IgD-negative memory B cell (primary cell): ENCODE measurements at regions not wholly inside any gene's neighbourhood (a gene's known extent, or its start where the extent isn't known, plus 50 kb on each side); places are given as distances from the start of the nearest gene placed in this dataset.
A peak's percentile ranks its signal among the peaks of the same experiment; 100 is the strongest.
"Not testable (repeated sequence)": the region's sequence is repeated elsewhere in the genome, so short reads cannot be mapped to it uniquely, and the experiment has no call there.

ENCODE experiments used
- H3K27ac Mint-ChIP-seq, 3 donors: one replicate each; pipeline ENCODE4 v1.8.0; 2020 to 2022; ENCODE audit warnings: mild to moderate bottlenecking in 3 of 3, mixed read lengths in 3 of 3, moderate library complexity in 1 of 3
- H3K27me3 Mint-ChIP-seq: one replicate; pipeline ENCODE4 v1.8.0; 2021; ENCODE audit warnings: mixed read lengths
- H3K36me3 Mint-ChIP-seq: one replicate; pipeline ENCODE4 v1.8.0; 2020; ENCODE audit warnings: mild to moderate bottlenecking, mixed read lengths
- H3K4me1 Mint-ChIP-seq, 3 donors: one replicate each; pipeline ENCODE4 v1.8.0; 2020 to 2022; ENCODE audit warnings: mixed read lengths in 3 of 3, mild to moderate bottlenecking in 1 of 3
- H3K4me3 Mint-ChIP-seq, 4 donors: one replicate each; pipeline ENCODE4 v1.8.0; 2020 to 2022; ENCODE audit warnings: mild to moderate bottlenecking in 4 of 4, mixed read lengths in 4 of 4, moderate library complexity in 3 of 4
- H3K9me3 Mint-ChIP-seq, 3 donors: one replicate each; pipeline ENCODE4 v1.8.0; 2020 to 2021; ENCODE audit warnings: mixed read lengths in 3 of 3, mild to moderate bottlenecking in 1 of 3

DNA sequence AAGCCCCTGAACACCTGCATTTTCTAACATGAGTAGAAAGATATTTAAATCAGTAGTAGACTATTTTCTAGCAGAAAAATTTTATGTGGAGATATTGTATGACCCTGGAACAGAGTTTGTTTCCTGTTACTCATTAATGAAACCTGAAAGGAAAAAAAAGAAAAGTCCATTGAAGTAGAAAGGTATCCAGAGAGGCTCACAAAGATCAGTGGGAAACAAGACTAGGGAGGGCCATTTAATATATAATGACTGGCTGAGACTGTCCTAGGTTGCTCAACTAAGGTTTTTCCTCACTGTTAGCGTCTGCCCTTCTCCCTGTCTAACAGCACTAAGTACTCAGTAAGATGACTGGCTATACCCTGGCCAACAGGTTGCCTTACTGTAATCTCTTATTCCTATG is 788.6 kb downstream of the GLUD2 start:
- Mint-ChIP-seq H3K9me3 (peaks cover 0 to 6% (median 0%) of the 10 kb centered on the region in 3 donors), H3K4me3 (no peak overlapping the region), H3K27me3 (no peaks in the 10 kb centered on the region), H3K36me3 (no peaks in the 10 kb centered on the region), H3K27ac (no peak overlapping the region), H3K4me1 (no peaks in the 10 kb centered on the region)

DNA sequence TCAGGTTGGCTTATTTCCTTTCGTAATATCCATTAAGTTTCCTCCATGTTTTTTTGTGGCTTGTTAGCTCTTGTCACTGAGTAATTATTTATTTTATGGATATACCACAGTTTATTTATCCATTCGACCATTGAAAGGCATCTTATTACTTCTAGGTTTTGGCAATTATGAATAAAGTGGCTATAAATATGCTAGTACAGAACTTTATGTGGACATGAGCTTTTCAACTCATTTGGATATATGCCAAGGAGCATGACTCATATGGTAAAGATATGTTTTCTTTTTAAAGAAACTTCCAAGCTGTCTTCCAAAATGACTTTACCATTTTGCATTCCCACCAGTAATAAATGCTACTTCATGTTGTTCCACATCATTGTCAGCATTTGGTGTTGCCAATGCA is 803.6 kb downstream of the GLUD2 start:
- Mint-ChIP-seq H3K4me1 (no peaks in the 10 kb centered on the region), H3K27ac (no peak overlapping the region), H3K27me3 (no peaks in the 10 kb centered on the region)

DNA sequence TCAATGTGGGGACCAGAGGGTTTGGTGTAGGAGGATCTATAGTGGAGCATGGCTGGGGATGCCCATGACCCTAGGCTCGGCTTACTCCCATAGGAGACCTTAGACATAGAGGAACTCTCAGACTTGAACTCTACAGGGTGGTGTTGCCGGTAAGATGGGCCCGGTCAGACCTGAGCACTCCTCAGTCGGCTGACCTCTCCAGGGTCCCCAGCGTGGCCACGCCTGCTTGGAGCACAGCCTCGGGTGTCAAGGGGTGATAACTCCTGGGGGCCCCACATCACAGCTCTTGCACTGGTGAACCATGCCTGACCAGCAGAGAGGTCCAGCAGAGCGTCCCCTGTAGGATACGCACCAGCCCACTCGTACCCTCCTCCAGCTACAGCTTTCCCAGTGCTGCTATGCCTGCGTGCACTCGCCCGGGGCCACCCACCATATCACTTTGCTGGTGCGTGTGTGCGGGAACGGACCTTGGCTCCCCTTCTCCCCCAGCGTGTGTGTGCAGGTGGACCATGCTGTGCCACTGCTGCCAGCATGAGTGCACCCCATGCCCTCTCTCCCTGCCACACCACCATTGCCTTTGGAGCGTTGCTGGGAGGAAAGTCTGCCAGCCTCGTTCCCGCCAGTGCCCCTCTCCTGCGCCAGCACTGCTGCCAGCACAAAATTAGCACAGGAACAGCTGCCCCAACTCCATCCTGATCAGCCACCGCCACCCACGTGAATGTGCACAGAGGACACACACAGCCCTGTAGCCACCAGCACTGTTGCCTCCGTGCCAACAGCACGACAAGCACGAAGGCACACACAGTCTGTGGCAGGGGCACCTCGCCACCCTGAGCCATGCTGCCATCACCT is 806.6 kb downstream of the GLUD2 start:
- Mint-ChIP-seq H3K4me1 (no peaks in the 10 kb centered on the region), H3K27me3 (no peaks in the 10 kb centered on the region), H3K36me3 (no peaks in the 10 kb centered on the region), H3K27ac (no peak overlapping the region), H3K4me3 (no peak overlapping the region), H3K9me3 (peaks cover 0 to 2% (median 0%) of the 10 kb centered on the region in 3 donors)

More for the DNA sequence above, 803.6 kb downstream of the GLUD2 start:
- Mint-ChIP-seq H3K9me3 (peaks cover 0 to 9% (median 2%) of the 10 kb centered on the region in 3 donors), H3K36me3 (no peaks in the 10 kb centered on the region), H3K4me3 (no peak overlapping the region)

DNA sequence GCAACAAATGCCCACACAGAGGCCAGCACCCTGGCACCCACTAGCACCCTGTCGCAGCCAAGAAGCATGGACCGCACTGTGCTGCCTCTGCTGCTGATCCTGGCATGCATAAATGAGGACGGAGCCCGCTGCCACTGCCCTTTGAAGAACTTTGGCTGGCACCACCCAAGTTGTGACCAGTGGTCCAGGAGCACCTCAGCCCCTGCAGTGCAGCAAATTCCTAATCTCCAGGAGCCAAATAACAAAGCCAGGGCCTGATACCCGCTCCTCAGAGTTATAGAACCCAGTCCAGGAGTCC is 807.2 kb downstream of the GLUD2 start:
- H3K27me3 Mint-ChIP-seq, result no peaks in the 10 kb centered on the region
- no peaks in the 10 kb centered on the region for H3K4me1 Mint-ChIP-seq
- no peaks in the 10 kb centered on the region for H3K36me3 Mint-ChIP-seq
- H3K27ac Mint-ChIP-seq, result no peak overlapping the region
- H3K9me3 Mint-ChIP-seq, result peaks cover 0 to 2% (median 0%) of the 10 kb centered on the region in 3 donors
- no peak overlapping the region for H3K4me3 Mint-ChIP-seq

DNA sequence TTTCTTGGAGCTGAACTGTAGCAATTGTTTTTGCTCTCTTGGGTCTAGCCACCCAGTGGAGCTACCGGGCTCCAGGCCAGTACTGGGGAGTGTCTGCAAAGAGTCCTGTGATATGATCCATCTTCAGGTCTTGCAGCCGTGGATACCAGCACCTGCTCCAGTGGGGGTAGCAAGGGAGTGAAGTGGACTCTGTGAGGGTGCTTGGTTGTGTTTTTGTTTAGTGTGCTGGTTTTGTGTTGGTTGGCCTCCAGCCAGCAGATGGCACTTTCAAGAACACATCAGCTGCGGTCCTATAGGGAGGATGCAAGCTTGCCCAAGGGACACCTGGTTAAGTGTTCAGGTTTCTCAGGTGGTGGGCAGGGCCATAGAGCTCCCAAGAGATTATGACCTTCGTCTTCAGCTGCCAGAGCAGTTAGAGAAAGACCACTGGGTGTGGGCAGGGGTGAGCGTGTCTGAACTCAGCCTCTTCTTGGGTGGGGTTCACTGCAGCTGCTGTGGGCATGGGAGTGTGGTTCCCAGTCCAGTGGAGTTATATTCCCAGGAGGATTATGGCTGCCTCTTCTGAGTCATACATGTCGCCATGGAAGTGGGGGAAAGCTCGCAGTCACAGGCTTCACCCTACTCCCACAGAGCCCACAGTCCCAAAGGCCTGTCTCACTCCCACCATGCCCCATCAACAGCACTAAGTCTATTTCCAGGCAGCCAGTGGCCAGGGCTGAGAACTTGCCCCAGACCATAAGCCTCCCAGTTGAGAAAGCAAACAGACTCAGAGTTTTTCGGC is 811.6 kb downstream of the GLUD2 start:
- H3K4me1 Mint-ChIP-seq, result no peaks in the 10 kb centered on the region
- peaks cover 0 to 4% (median 0%) of the 10 kb centered on the region in 3 donors for H3K9me3 Mint-ChIP-seq
- H3K27ac Mint-ChIP-seq, result no peak overlapping the region
- no peaks in the 10 kb centered on the region for H3K27me3 Mint-ChIP-seq
- H3K4me3 Mint-ChIP-seq, result no peak overlapping the region
- H3K36me3 Mint-ChIP-seq, result no peaks in the 10 kb centered on the region

DNA sequence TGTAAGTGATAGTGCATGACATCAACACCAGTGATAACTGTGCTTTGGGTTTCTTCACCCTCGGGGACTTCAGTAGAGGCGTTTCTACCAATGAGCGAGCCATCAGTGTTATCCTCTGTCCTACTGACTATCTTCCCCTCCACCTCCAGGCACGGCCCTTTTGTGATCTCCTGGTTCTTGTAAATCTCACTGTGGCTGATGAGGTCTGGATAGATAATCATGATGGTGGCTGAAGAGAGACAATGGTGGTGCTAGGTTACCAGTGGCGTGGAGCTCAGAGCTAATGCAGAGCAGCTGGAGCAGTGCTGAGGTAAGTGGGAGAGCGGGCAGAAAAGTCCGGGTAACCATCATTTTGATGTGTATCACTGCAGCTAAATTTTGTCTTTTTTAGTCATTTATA is 816.6 kb downstream of the GLUD2 start:
- Mint-ChIP-seq H3K4me3 (no peak overlapping the region), H3K36me3 (no peaks in the 10 kb centered on the region), H3K4me1 (no peaks in the 10 kb centered on the region), H3K9me3 (peaks cover 0 to 5% (median 1%) of the 10 kb centered on the region in 3 donors), H3K27ac (no peak overlapping the region), H3K27me3 (no peaks in the 10 kb centered on the region)

DNA sequence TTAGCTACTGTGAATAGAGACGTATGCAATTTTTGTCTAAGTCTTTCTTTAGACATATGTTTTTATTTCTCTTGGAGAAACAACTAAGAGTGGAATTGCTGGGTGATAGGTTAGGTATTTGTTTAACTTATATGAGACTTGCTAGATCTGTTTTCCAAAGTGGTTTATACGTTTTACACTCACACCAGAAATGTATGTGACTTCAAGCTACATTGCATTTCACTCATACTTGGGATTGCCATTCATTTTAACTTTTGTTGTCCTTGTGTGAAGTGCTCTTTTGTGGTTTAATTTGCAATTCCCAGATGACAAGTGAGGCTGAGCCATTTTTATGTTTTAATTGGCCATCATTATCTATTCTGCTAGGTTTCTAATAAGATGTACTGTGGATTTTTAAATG is 817.2 kb downstream of the GLUD2 start:
- no peaks in the 10 kb centered on the region for H3K27me3 Mint-ChIP-seq
- no peaks in the 10 kb centered on the region for H3K36me3 Mint-ChIP-seq
- H3K4me3 Mint-ChIP-seq, result no peak overlapping the region
- H3K27ac Mint-ChIP-seq, result no peak overlapping the region
- peaks cover 0 to 5% (median 1%) of the 10 kb centered on the region in 3 donors for H3K9me3 Mint-ChIP-seq
- no peaks in the 10 kb centered on the region for H3K4me1 Mint-ChIP-seq

DNA sequence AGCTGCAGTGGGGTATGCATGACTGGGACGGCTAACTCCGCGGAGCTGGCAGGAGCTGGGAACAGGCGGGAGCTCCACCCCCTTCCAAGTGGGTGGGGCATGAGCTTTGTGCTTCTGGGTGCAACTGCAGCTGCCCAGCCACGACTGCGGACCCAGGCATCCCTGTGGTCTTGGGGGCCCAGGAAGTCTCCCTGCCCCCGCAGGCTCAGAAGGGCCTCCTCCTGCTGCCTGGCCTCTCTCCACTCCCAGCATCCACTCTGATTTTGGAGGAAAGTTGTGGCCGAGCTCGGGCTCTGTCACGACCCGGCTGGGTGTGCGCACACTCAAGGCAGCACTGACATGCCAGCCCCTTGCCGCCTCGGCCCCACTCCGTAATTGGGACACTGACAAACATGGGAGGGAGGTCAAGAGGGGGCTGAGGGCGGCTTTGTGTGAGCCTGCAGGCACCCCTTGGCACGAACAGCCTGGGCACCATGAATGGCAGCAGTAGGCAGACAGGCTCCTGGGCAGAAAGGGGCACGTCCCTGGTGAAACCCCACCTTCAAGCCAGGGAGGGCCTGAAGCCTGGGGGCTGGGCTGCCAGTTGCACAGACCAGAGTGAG is 822.6 kb downstream of the GLUD2 start:
- peaks cover 0 to 1% (median 0%) of the 10 kb centered on the region in 3 donors for H3K9me3 Mint-ChIP-seq
- H3K27ac Mint-ChIP-seq, result no peak overlapping the region
- H3K4me3 Mint-ChIP-seq, result no peak overlapping the region
- no peaks in the 10 kb centered on the region for H3K27me3 Mint-ChIP-seq
- no peaks in the 10 kb centered on the region for H3K36me3 Mint-ChIP-seq
- H3K4me1 Mint-ChIP-seq, result no peaks in the 10 kb centered on the region

DNA sequence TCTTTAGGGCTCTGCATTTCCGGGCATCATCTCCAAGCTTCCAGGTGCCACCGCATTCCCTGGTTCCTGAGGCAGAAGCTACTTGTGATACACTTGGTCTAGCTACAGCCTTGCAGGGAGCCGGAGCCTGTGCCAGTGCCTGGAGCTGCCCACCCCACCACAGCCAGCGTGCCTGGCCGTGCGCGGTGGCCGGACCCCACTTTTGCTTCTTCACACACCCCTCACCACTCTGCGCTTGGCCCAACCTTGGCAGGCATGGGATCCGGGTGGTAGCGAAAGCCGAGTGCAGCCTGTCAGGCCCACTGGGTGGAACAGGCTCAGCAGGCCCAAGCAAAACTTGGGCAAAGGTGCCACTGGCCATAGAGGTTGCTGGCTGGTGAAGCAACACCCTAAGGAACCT is 823.7 kb downstream of the GLUD2 start:
- Mint-ChIP-seq H3K9me3 (no peaks in the 10 kb centered on the region), H3K4me1 (no peaks in the 10 kb centered on the region), H3K27ac (no peak overlapping the region), H3K27me3 (no peaks in the 10 kb centered on the region), H3K36me3 (no peaks in the 10 kb centered on the region), H3K4me3 (no peak overlapping the region)

DNA sequence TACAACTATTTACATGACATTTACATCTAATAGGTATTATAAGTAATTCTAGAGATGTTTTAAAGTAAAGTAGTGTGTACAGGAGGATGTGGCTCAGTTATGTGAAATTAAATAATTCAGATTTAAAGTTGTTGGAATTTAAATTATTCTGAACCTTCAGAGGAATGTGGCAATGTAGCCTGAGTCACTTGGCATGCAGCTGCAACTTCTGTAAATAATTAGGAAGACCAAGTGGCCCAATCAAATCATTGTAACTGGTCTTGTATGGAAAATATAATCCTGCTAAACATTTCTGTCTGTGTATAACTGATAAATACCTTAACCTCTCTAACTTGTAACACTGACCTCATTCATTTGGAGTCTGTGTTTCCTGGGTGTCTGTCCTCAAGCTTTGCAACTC is 828.9 kb downstream of the GLUD2 start:
- H3K9me3 Mint-ChIP-seq, result no peaks in the 10 kb centered on the region
- H3K4me3 Mint-ChIP-seq, result no peak overlapping the region
- no peak overlapping the region for H3K27ac Mint-ChIP-seq
- no peaks in the 10 kb centered on the region for H3K36me3 Mint-ChIP-seq
- no peaks in the 10 kb centered on the region for H3K27me3 Mint-ChIP-seq
- H3K4me1 Mint-ChIP-seq, result no peaks in the 10 kb centered on the region

DNA sequence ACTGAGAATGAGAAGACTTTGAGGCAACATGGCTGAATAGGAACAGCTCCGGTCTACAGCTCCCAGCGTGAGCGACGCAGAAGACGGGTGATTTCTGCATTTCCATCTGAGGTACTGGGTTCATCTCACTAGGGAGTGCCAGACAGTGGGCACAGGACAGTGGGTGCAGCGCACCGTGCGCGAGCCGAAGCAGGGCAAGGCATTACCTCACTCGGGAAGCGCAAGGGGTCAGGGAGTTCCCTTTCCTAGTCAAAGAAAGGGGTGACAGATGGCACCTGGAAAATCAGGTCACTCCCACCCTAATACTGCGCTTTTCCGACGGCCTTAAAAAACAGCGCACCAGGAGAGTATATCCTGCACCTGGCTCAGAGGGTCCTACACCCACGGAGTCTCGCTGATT is 829.9 kb downstream of the GLUD2 start:
- H3K36me3 Mint-ChIP-seq, result not testable (repeated sequence)

DNA sequence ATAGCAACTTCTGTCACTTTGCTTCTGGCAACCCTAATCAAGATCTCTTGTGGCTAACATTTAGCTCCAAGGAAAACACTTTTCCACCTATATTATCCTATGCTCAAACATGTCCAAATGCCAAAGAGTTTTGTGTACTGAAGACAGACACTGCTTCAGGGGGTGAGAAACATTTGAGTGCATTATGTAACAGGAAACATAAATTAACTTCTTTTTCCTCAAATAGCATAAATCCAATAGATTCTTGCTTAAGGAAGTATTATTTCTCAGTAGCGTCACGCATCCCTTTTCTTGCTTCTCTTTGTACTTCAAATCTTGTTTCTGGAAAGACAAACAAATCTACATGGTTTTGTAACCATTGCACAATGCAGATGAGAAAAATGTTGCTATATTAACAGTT is 839.1 kb downstream of the GLUD2 start:
- peaks cover 0 to 2% (median 0%) of the 10 kb centered on the region in 3 donors for H3K4me1 Mint-ChIP-seq
- H3K27ac Mint-ChIP-seq, result no peak overlapping the region
- H3K9me3 Mint-ChIP-seq, result peaks cover 0 to 4% (median 3%) of the 10 kb centered on the region in 3 donors
- H3K27me3 Mint-ChIP-seq, result no peaks in the 10 kb centered on the region
- H3K36me3 Mint-ChIP-seq, result no peaks in the 10 kb centered on the region
- H3K4me3 Mint-ChIP-seq, result no peak overlapping the region

More for the DNA sequence above, 829.9 kb downstream of the GLUD2 start:
- not testable (repeated sequence) for H3K9me3 Mint-ChIP-seq, H3K4me1 Mint-ChIP-seq, H3K27ac Mint-ChIP-seq, H3K4me3 Mint-ChIP-seq, H3K27me3 Mint-ChIP-seq

DNA sequence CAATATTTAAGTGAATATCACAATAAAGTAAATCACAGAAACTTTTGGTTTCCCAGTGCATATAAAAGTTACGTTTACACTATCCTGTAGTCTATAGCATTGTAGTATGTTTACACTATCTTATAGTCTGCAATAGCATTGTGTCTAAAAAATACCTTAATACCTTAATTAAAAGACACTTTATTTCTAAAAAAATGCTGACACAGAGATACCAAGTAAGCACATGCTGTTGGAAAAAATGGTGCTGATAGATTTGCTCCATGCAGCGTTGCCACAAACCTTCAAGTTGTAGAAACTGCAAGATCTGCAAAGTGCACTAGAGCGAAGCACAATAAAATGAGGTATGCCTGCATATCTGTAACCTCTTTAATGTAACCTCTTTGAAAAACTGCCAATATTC is 847.3 kb downstream of the GLUD2 start:
- Mint-ChIP-seq H3K4me3 (no peak overlapping the region), H3K27ac (no peak overlapping the region), H3K4me1 (no peaks in the 10 kb centered on the region), H3K36me3 (no peaks in the 10 kb centered on the region), H3K27me3 (no peaks in the 10 kb centered on the region), H3K9me3 (peaks cover 0 to 2% (median under 1%) of the 10 kb centered on the region in 3 donors)

DNA sequence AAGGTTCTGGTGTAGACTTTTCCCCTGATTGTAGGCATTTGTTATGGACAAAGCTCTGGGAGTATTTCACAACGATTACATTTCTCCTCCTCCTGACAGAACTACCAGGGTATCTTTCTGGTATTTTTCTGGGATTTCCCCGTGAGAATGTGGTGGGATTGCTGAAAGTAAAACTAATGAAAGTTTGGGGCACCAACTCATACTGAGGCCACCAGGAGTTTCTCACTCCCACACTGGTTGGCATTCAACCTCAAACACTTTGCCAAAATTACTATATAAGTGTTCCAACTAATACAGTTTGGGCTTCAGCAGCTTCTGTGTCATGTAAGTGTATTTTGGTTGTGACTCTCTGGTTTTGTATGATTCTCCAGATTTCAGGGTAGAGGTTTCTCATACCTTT is 855.1 kb downstream of the GLUD2 start:
- no peaks in the 10 kb centered on the region for H3K36me3 Mint-ChIP-seq
- H3K27me3 Mint-ChIP-seq, result no peaks in the 10 kb centered on the region
- no peak overlapping the region for H3K27ac Mint-ChIP-seq
- H3K4me1 Mint-ChIP-seq, result no peaks in the 10 kb centered on the region
- H3K4me3 Mint-ChIP-seq, result no peak overlapping the region
- peaks cover 0 to 3% (median 2%) of the 10 kb centered on the region in 3 donors for H3K9me3 Mint-ChIP-seq

DNA sequence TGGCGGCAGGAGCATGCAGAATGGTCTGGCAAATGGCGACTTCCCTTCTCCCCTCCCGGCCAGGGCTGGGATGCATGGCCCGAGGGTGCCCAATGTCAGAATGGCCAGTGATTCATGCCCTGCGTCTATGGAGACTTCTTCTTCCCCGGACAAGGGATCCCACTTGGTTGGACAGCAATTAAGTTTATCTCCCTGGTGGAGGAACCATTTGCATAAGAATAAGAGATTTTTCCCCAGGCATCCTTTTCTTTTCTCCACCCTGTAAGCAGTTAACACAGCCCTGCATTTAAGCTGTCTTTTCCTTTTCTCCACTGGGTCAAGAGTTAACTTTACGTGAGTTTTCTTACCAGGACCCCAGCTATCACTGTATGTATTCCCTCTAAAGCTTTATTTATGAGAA is 856.6 kb downstream of the GLUD2 start:
- H3K27ac Mint-ChIP-seq, result no peak overlapping the region
- H3K4me1 Mint-ChIP-seq, result no peaks in the 10 kb centered on the region
- H3K4me3 Mint-ChIP-seq, result peak overlapping the region in 1 of 4 donors; percentile 23
- no peaks in the 10 kb centered on the region for H3K36me3 Mint-ChIP-seq
- H3K27me3 Mint-ChIP-seq, result no peaks in the 10 kb centered on the region
- peaks cover 0 to 3% (median 2%) of the 10 kb centered on the region in 3 donors for H3K9me3 Mint-ChIP-seq
